Panc1 (cell line): ENCODE measurements at regions not wholly inside any gene's neighbourhood (a gene's known extent, or its start where the extent isn't known, plus 50 kb on each side); places are given as distances from the start of the nearest gene placed in this dataset.

Experiments used
- ATAC-seq: fragments of 200-7000 bp; cut with Tn5 transposase; 2 replicates; pipeline ENCODE4 v1.9.1; 2020; ENCODE audit warnings: mild to moderate bottlenecking, moderate library complexity
- BruUV-seq: library from RNA; stranded (reverse); fragments of 400-500 nt; replicated peaks from 2 replicates; lab custom pipeline; 2021; lab: Mats Ljungman, UMichigan
- CTCF ChIA-PET: fragments of 300-600 bp; sonication (Branson Sonifier 250); formaldehyde crosslinking; loops from one replicate; lab custom pipeline; 2022; ENCODE audit warnings: antibody characterized with exemption; lab: Charles Lee
- POLR2A ChIA-PET: fragments of 300-600 bp; sonication (Branson Sonifier 250); formaldehyde crosslinking; loops from one replicate; lab custom pipeline; 2022; ENCODE audit warnings: antibody characterized with exemption; lab: Charles Lee
- DNase-seq: peaks from one replicate; pipeline ENCODE4 v3.0.0-alpha.2; 2010; ENCODE audit warnings: low read depth, low spot score
- H3K27ac ChIP-seq: 2 replicates; pipeline ENCODE4 v1.5.1; 2011; ENCODE audit warnings: mild to moderate bottlenecking, low read length, inconsistent platforms
- H3K27me3 ChIP-seq: fragments of 200-500 bp; sonication (Bioruptor generic); 2 replicates; pipeline ENCODE4 v1.6.0; 2014; ENCODE audit warnings: low read length, inconsistent platforms; ENCODE audit not compliant: control insufficient read depth, insufficient read depth
- H3K36me3 ChIP-seq: fragments of 200-500 bp; sonication (Bioruptor generic); 2 replicates; pipeline ENCODE4 v1.5.1; 2014; ENCODE audit warnings: inconsistent platforms, mild to moderate bottlenecking, low read length, moderate library complexity; ENCODE audit not compliant: control insufficient read depth, insufficient read depth
- H3K4me1 ChIP-seq: 2 replicates; pipeline ENCODE4 v1.5.1; 2011; ENCODE audit warnings: inconsistent platforms, mild to moderate bottlenecking, low read length, moderate library complexity; ENCODE audit not compliant: control insufficient read depth, insufficient read depth
- H3K4me3 ChIP-seq, 2 experiments: 2 replicates each; pipeline ENCODE4 v1.5.1; 2011 to 2012; ENCODE audit warnings: low read depth in 2 of 2, low read length in 2 of 2, mild to moderate bottlenecking in 2 of 2, inconsistent platforms in 1 of 2, moderate library complexity in 1 of 2
- H3K9me3 ChIP-seq: fragments of 200-500 bp; sonication (Bioruptor generic); 2 replicates; pipeline ENCODE4 v1.5.1; 2014; ENCODE audit warnings: low read depth, mild to moderate bottlenecking, inconsistent platforms, low read length, moderate library complexity; ENCODE audit not compliant: control insufficient read depth, insufficient read depth
- CTCF ChIP-seq: fragments of 450-650 bp; IDR thresholded peaks from 2 replicates; pipeline ENCODE4 v1.5.1; 2017; ENCODE audit warnings: mild to moderate bottlenecking
- POLR2AphosphoS5 ChIP-seq: IDR thresholded peaks from 2 replicates; pipeline ENCODE4 v1.6.1; 2012; ENCODE audit warnings: mild to moderate bottlenecking, low read depth, low read length, moderate library complexity
- REST ChIP-seq, 2 experiments: IDR thresholded peaks; 2 replicates each; pipeline ENCODE4 v1.6.1; 2011 to 2012; ENCODE audit warnings: low read depth in 2 of 2, control low read depth in 1 of 2, low read length in 1 of 2, mild to moderate bottlenecking in 1 of 2, moderate library complexity in 1 of 2; ENCODE audit not compliant: insufficient read depth in 1 of 2
- SIN3A ChIP-seq: IDR thresholded peaks from 2 replicates; pipeline ENCODE4 v1.6.1; 2012; ENCODE audit warnings: low read depth, mild to moderate bottlenecking, low read length, moderate library complexity, borderline replicate concordance; ENCODE audit not compliant: insufficient read depth
- TCF7L2 ChIP-seq: IDR thresholded peaks from 2 replicates; pipeline ENCODE4 v1.6.1; 2011; ENCODE audit warnings: mild to moderate bottlenecking, low read depth, low read length, inconsistent platforms
- in situ Hi-C: cut with HindIII; loops from 2 replicates; pipeline ENCODE4 v1.10.0; 2016; ENCODE audit warnings: low sequenced_read_pairs, low pct_unique_long_range_greater_than_20kb
- intact Hi-C: fragments of 100-400 bp; cut with micrococcal nuclease; formaldehyde crosslinking; loops from one replicate; pipeline ENCODE4 v1.10.0; 2022; ENCODE audit not compliant: unreplicated experiment

GRCh38 chr4:114304046-114304445 lies 294.6 kb upstream of the UGT8 start:
- DNase-seq, result no peak

GRCh38 chr4:114304567-114304966 lies 294.0 kb upstream of the UGT8 start:
- Histone ChIP-seq H3K27ac (no peak overlapping the region), H3K36me3 (no peaks in the 10 kb centered on the region), H3K4me1 (no peaks in the 10 kb centered on the region), H3K4me3 (no peak overlapping the region), H3K27me3 (no peaks in the 10 kb centered on the region), H3K9me3 (no peaks in the 10 kb centered on the region)
- in situ Hi-C loops, result no loop called here
- ChIA-PET POLR2A (no interaction called here), CTCF (no interaction called here)
- TF ChIP-seq CTCF (no peak), SIN3A (no peak), TCF7L2 (no peak), REST (IDR thresholded peaks at IDR 0.05; ENCODE audit: insufficient read depth in 1 of 2, low read depth in 2 of 2, low read length in 1 of 2) (no peak), POLR2AphosphoS5 (no peak)
- ATAC-seq (no peak), DNase-seq (no peak)
- BruUV-seq, result no TSS peak
- intact Hi-C loops, result no loop called here

More at GRCh38 chr4:114304046-114304445, 294.6 kb upstream of the UGT8 start:
- Histone ChIP-seq H3K9me3 (no peaks in the 10 kb centered on the region), H3K27me3 (no peaks in the 10 kb centered on the region), H3K4me1 (no peaks in the 10 kb centered on the region), H3K4me3 (no peak overlapping the region), H3K27ac (no peak overlapping the region), H3K36me3 (no peaks in the 10 kb centered on the region)
- intact Hi-C loops, result no loop called here
- in situ Hi-C loops, result no loop called here
- no TSS peak for BruUV-seq
- ChIA-PET CTCF (no interaction called here), POLR2A (no interaction called here)
- no peak for TF ChIP-seq TCF7L2
- no peak for TF ChIP-seq REST (IDR thresholded peaks at IDR 0.05; ENCODE audit: insufficient read depth in 1 of 2, low read depth in 2 of 2, low read length in 1 of 2)
- TF ChIP-seq POLR2AphosphoS5, result no peak
- no peak for TF ChIP-seq CTCF
- TF ChIP-seq SIN3A, result no peak
- ATAC-seq, result no peak
